ENCODE measurements at regions not wholly inside any gene's neighbourhood (a gene's known extent, or its start where the extent isn't known, plus 50 kb on each side); places are given as distances from the start of the nearest gene placed in this dataset.
A peak's percentile ranks its signal among the peaks of the same experiment; 100 is the strongest.

- DNase-seq = no peak
Observed at GRCh38 chr16:56087626-56088025, 103.7 kb upstream of the GNAO1 start.

GRCh38 chr16:56081371-56081770 is 109.9 kb upstream of the GNAO1 start:
- no peak for DNase-seq

GRCh38 chr16:56075732-56076388 is 115.4 kb upstream of the GNAO1 start:
- no peak for DNase-seq

- no peak for DNase-seq
Observed at GRCh38 chr16:56073508-56073907, 117.8 kb upstream of the GNAO1 start.

GRCh38 chr16:56072096-56072495 is 119.2 kb upstream of the GNAO1 start:
- no peak for DNase-seq

- DNase-seq = no peak
Observed at GRCh38 chr16:56068816-56069215, 122.5 kb upstream of the GNAO1 start.

GRCh38 chr16:56068314-56068713 is 123.0 kb upstream of the GNAO1 start:
- no peak for DNase-seq

GRCh38 chr16:56067406-56067805 is 123.9 kb upstream of the GNAO1 start:
- no peak for DNase-seq

GRCh38 chr16:56066617-56067016 is 124.7 kb upstream of the GNAO1 start:
- DNase-seq = no peak

- DNase-seq = no peak
Observed at GRCh38 chr16:56063111-56063510, 128.2 kb upstream of the GNAO1 start.

GRCh38 chr16:56057151-56057550 is 134.1 kb upstream of the GNAO1 start:
- no peak for DNase-seq

GRCh38 chr16:56050916-56051315 is 140.4 kb upstream of the GNAO1 start:
- no peak for DNase-seq

- no peak for DNase-seq
Observed at GRCh38 chr16:56048425-56049105, 142.7 kb upstream of the GNAO1 start.

- no peak for DNase-seq
Observed at GRCh38 chr16:56047307-56048234, 143.7 kb upstream of the GNAO1 start.

- peak; percentile 72 for DNase-seq
Observed at GRCh38 chr16:56042416-56042815, 148.9 kb upstream of the GNAO1 start.

- DNase-seq = peak; percentile 91
Observed at GRCh38 chr16:56041556-56042140, 149.6 kb upstream of the GNAO1 start.

- DNase-seq = no peak
Observed at GRCh38 chr16:56038564-56039098, 152.7 kb upstream of the GNAO1 start.

- DNase-seq = no peak
Observed at GRCh38 chr16:56032072-56032471, 156.9 kb upstream of the CES5A start.

GRCh38 chr16:56029026-56029425 is 153.9 kb upstream of the CES5A start:
- DNase-seq = no peak

GRCh38 chr16:56022818-56023217 is 147.6 kb upstream of the CES5A start:
- DNase-seq = no peak

- DNase-seq = no peak
Observed at GRCh38 chr16:56019274-56019673, 144.1 kb upstream of the CES5A start.

- DNase-seq = peak; percentile 88
Observed at GRCh38 chr16:56013962-56014552, 138.9 kb upstream of the CES5A start.

GRCh38 chr16:56012482-56012811 is 137.3 kb upstream of the CES5A start:
- no peak for DNase-seq
